Activated T-helper 1 cell treated with anti-CD3 and anti-CD28 coated beads, Interleukin-12 subunit alpha, Interleukin-12 subunit beta, Interleukin-2, Interleukin-4 antibody, amounts not matched to agents 30 ng/mL and 10 ng/mL and 1 ng/mL, durations not matched to agents 14 hours and 24 hours and 36 hours (primary cell): ENCODE measurements at regions not wholly inside any gene's neighbourhood (a gene's known extent, or its start where the extent isn't known, plus 50 kb on each side); places are given as distances from the start of the nearest gene placed in this dataset.
"Not testable (repeated sequence)": the region's sequence is repeated elsewhere in the genome, so short reads cannot be mapped to it uniquely, and the experiment has no call there.

ENCODE experiments used
- DNase-seq: peaks from one replicate; pipeline ENCODE4 v3.0.0; 2021; ENCODE audit warnings: low spot score
- H3K27ac Mint-ChIP-seq: one replicate; pipeline ENCODE4 v1.8.0; 2021; ENCODE audit warnings: mild to moderate bottlenecking, mixed read lengths
- H3K27me3 Mint-ChIP-seq: one replicate; pipeline ENCODE4 v1.8.0; 2022; ENCODE audit warnings: mild to moderate bottlenecking, moderate library complexity, mixed read lengths; ENCODE audit not compliant: insufficient read depth
- H3K36me3 Mint-ChIP-seq: one replicate; pipeline ENCODE4 v1.8.0; 2021; ENCODE audit warnings: low read depth, mixed read lengths
- H3K4me1 Mint-ChIP-seq: one replicate; pipeline ENCODE4 v1.8.0; 2021; ENCODE audit warnings: low read depth, mixed read lengths
- H3K4me3 Mint-ChIP-seq: one replicate; pipeline ENCODE4 v1.8.0; 2021; ENCODE audit warnings: mild to moderate bottlenecking, moderate library complexity, mixed read lengths
- H3K9me3 Mint-ChIP-seq: one replicate; pipeline ENCODE4 v1.8.0; 2021; ENCODE audit warnings: mixed read lengths
- intact Hi-C: fragments of 100-400 bp; cut with micrococcal nuclease; formaldehyde crosslinking; loops from one replicate; pipeline ENCODE4 v1.15.1; 2024

DNA sequence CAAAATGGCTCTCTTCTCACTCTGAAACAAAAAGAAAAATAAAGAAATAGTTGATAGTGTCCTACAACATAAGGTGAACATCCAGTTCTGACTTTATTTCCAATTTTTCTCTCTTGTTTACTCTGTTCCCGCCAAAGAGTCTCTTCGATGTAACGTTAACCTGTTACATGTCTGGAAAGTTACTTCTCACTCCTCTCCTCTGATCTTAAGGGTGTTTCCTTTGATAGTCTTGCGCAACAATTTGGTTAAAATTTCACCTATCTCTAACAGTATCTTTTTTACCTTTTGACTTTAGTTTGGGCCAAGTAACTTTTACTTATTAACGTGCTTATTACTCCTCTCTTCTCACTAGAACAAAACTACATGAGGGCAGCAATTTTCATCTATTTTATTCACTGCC lies 1450.2 kb downstream of the BRINP3 start:
- Mint-ChIP-seq H3K4me3 (no peak overlapping the region), H3K36me3 (no peaks in the 10 kb centered on the region), H3K27me3 (no peaks in the 10 kb centered on the region), H3K9me3 (peaks cover 15% of the 10 kb centered on the region), H3K27ac (no peak overlapping the region), H3K4me1 (no peaks in the 10 kb centered on the region)
- intact Hi-C loops: no loop called here
- no peak for DNase-seq

DNA sequence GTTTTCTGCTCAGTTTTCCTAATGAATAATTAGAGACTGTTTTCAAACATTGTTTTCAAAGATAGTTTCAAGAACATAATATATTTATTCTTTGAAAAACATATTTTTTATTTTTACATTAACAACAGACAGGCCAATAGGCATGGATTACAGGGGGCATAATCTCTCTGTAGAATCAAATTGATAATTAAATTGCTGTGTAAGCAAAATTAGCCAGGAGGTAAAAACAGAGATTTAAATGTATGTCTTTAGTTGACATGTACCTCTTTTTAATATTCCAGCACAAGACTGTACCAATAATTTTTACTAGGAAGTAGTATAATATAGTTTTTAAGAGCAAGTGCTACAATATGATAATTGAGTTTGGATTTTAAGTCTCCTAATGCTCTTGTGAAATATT lies 1444.5 kb downstream of the BRINP3 start:
- Mint-ChIP-seq H3K9me3 (peaks cover 6% of the 10 kb centered on the region), H3K27ac (no peak overlapping the region), H3K4me3 (no peak overlapping the region), H3K36me3 (no peaks in the 10 kb centered on the region), H3K4me1 (no peaks in the 10 kb centered on the region), H3K27me3 (no peaks in the 10 kb centered on the region)
- DNase-seq: no peak
- intact Hi-C loops: no loop called here

DNA sequence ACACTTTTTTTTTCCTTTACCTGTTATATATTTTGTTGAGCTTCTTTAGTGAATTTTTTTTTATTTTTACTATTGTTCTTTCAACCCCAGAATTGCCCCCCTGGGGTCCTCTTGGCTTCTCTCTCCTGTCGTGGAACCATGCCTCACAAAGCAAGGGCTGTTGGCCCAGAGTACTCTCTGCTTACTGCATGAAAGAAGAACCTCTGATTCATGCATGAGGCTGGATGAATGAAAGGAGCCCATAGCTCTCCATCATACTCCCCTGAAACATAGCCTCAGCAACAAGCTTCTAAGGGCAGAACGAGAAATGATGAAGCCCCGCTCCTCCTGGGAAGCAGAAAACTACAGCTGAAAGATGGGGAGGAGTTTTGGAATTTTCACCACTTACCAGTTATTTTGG lies 1441.0 kb downstream of the BRINP3 start:
- no peaks in the 10 kb centered on the region for H3K36me3 Mint-ChIP-seq
- H3K4me3 Mint-ChIP-seq: no peak overlapping the region
- H3K9me3 Mint-ChIP-seq: no peaks in the 10 kb centered on the region
- DNase-seq: no peak
- H3K27ac Mint-ChIP-seq: no peak overlapping the region
- H3K4me1 Mint-ChIP-seq: no peaks in the 10 kb centered on the region
- H3K27me3 Mint-ChIP-seq: no peaks in the 10 kb centered on the region
- intact Hi-C loops: no loop called here

DNA sequence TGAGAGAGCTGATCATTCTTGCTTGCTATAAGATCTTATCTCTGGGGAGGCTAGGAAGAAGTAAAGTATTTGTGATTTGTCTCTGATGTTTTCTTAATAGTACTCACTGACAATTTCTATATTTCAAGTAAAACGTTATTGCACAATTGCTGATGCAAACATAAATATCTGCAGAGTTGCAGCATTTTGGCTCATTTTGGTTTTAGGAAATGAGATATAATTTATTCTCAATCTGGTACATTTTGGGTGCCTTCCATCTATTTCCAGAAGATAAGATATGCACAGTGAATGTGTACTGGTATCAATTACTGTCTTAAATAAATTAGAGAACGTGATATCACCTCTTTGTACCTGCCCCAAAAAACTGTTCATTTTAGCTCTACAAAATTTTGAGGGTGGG lies 1431.5 kb downstream of the BRINP3 start:
- no peaks in the 10 kb centered on the region for H3K36me3 Mint-ChIP-seq
- DNase-seq: no peak
- no peak overlapping the region for H3K4me3 Mint-ChIP-seq
- H3K9me3 Mint-ChIP-seq: peaks cover 6% of the 10 kb centered on the region
- no peaks in the 10 kb centered on the region for H3K4me1 Mint-ChIP-seq
- no peak overlapping the region for H3K27ac Mint-ChIP-seq
- H3K27me3 Mint-ChIP-seq: no peaks in the 10 kb centered on the region
- intact Hi-C loops: no loop called here

DNA sequence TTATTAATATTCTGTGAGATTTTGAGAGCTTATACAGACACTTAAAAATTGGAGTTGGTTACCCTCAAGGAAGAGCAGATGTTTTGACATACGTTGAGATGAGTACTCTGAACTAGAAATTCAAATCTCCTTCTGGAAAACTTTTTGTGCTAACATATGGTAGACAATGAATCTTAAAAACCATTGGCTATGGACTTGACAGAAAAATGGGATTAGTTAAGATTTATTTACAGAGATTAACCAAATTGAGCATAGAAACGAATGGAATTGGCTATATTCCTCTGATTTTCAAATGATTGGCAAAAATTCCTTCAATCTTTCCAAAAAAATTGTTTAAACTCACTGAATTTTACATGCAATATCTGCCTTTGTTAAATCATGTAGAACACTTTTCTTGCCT lies 1392.9 kb downstream of the BRINP3 start:
- no peak overlapping the region for H3K4me3 Mint-ChIP-seq
- no peaks in the 10 kb centered on the region for H3K4me1 Mint-ChIP-seq
- no peaks in the 10 kb centered on the region for H3K36me3 Mint-ChIP-seq
- H3K9me3 Mint-ChIP-seq: no peaks in the 10 kb centered on the region
- intact Hi-C loops: no loop called here
- H3K27me3 Mint-ChIP-seq: no peaks in the 10 kb centered on the region
- DNase-seq: no peak
- no peak overlapping the region for H3K27ac Mint-ChIP-seq

DNA sequence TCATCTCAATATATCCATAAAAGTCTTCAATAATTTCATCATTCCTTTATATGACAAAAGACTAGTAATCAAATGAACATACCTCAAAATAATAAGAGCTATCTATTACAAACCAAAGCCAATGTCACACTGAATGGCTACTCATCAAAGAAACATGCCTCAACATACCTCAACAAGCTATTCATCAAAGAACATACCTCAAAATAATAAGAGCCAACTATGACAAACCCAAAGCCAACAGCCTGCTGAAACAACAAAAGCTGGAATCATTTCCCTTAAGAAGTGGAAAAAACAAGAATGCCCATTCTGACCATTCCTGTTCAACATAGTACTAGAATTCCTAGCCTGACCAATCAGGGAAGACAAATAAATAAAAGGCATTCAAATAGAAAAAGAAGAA lies 1373.7 kb downstream of the BRINP3 start:
- Mint-ChIP-seq H3K4me3 (no peak overlapping the region), H3K36me3 (no peaks in the 10 kb centered on the region), H3K4me1 (no peaks in the 10 kb centered on the region), H3K9me3 (no peaks in the 10 kb centered on the region), H3K27me3 (no peaks in the 10 kb centered on the region), H3K27ac (no peak overlapping the region)
- intact Hi-C loops: no loop called here
- DNase-seq: no peak

DNA sequence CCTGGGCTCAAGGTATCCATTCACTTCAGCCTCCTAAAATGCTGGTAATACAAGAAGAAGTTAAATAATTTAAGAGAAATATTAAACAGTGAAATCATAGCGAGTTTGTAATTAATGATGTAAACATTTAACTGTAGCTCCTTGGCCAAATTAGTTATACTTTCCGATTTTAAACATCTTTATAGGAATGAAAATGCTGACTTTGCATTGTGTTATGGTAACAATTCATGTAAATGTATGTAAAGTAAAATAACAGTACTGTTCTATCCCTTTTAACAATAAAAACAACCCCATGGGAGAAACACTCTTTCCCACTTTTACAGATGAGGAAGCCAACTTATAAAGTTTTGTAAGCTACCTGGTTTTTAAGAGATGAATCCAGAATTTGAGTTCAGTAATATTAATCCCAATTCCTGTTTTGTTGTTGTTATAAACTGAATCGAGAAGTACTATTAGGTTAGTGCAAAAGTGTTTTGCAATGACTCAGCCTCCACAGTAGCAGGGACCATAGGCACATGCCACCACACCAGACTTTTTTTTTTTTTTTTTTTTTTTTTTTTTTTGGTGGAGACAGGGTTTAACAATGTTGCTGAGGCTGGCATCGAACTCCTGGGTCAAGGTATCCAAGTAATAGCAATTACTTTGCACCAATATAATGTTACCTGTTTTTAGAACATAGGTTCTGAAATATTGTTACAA lies 1360.4 kb downstream of the BRINP3 start:
- no peaks in the 10 kb centered on the region for H3K9me3 Mint-ChIP-seq
- H3K27ac Mint-ChIP-seq: no peak overlapping the region
- H3K4me1 Mint-ChIP-seq: no peaks in the 10 kb centered on the region
- H3K36me3 Mint-ChIP-seq: no peaks in the 10 kb centered on the region
- intact Hi-C loops: no loop called here
- no peak overlapping the region for H3K4me3 Mint-ChIP-seq
- no peak for DNase-seq
- no peaks in the 10 kb centered on the region for H3K27me3 Mint-ChIP-seq

DNA sequence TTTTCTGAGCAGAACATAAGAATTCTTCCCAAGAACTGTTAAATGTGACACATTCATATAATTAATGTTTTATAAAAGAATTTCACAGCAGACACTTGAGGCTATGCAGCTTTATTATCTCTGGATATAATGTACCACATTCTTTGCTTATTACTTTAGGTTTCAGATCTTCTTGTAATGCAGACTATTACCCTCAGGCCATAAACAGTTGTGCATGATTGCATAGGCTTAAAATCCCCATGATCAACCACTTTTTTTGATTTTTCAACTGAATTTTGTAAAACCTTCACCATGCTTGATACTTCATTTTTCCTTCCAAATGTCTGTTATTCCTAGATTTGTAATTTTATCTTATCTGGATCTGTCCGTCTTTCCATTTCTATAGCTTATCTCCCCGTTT lies 1355.7 kb downstream of the BRINP3 start:
- H3K4me1 Mint-ChIP-seq: no peaks in the 10 kb centered on the region
- H3K4me3 Mint-ChIP-seq: no peak overlapping the region
- no peak overlapping the region for H3K27ac Mint-ChIP-seq
- no peaks in the 10 kb centered on the region for H3K36me3 Mint-ChIP-seq
- H3K9me3 Mint-ChIP-seq: peaks cover 4% of the 10 kb centered on the region
- H3K27me3 Mint-ChIP-seq: no peaks in the 10 kb centered on the region
- no peak for DNase-seq
- intact Hi-C loops: no loop called here

DNA sequence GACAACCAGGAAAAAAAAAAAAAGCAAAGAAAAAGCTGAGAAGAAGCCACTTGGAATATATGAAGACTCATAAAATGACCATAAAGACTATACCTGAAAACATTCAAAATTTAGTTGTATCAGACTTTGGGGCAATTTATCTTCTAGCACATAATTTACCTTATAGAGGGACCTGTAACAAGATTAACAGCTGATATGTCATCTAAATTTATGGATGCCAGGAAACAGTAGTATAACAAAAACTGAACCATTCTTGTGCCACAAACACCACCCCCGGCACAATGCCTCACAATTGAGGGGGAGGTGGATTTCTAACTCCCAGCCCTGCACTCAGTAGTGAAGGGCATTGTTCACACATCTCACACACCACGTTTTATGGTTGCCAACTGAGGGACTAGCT lies 1352.0 kb downstream of the BRINP3 start:
- Mint-ChIP-seq H3K27me3 (no peaks in the 10 kb centered on the region), H3K9me3 (peaks cover 4% of the 10 kb centered on the region), H3K4me3 (no peak overlapping the region), H3K4me1 (no peaks in the 10 kb centered on the region), H3K36me3 (no peaks in the 10 kb centered on the region), H3K27ac (no peak overlapping the region)
- DNase-seq: no peak
- intact Hi-C loops: no loop called here

DNA sequence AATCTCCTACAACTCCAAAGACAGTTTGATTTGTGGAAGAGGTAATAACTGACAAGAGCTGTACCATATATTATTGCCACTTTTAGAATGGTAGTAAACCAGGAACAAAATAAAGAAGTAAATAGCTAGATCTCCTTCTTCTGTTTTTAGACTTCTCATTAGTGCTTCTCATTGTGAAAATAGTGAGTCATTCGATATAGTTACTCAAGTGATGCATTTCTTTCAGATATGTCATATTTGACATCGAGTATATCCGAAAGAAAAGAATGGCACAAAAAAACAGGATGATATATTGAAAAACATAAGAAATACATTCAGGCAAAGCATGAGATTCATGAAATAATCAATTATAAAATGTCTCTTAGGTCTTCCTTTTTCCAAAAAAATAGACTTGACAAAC lies 1346.1 kb downstream of the BRINP3 start:
- intact Hi-C loops: no loop called here
- no peaks in the 10 kb centered on the region for H3K27me3 Mint-ChIP-seq
- H3K4me1 Mint-ChIP-seq: no peaks in the 10 kb centered on the region
- peaks cover 4% of the 10 kb centered on the region for H3K9me3 Mint-ChIP-seq
- no peak overlapping the region for H3K27ac Mint-ChIP-seq
- DNase-seq: no peak
- H3K4me3 Mint-ChIP-seq: no peak overlapping the region
- H3K36me3 Mint-ChIP-seq: no peaks in the 10 kb centered on the region

DNA sequence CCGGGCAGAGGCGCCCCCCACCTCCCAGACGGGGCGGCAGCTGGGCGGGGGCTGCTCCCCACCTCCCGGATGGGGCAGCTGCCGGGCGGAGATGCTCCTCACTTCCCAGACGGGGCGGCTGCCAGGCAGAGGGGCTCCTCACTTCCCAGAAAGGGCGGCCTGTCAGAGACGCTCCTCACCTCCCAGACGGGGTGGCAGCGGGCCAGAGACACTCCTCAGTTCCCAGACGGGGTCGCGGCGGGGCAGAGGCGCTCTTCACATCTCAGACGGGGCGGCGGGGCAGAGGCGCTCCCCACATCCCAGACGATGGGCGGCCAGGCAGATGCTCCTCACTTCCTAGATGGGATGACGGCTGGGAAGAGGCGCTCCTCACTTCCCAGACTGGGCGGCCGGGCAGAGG lies 1337.9 kb downstream of the BRINP3 start:
- H3K4me1 Mint-ChIP-seq, H3K4me3 Mint-ChIP-seq, intact Hi-C loops, DNase-seq, H3K27me3 Mint-ChIP-seq, H3K27ac Mint-ChIP-seq, H3K9me3 Mint-ChIP-seq, H3K36me3 Mint-ChIP-seq: not testable (repeated sequence)

DNA sequence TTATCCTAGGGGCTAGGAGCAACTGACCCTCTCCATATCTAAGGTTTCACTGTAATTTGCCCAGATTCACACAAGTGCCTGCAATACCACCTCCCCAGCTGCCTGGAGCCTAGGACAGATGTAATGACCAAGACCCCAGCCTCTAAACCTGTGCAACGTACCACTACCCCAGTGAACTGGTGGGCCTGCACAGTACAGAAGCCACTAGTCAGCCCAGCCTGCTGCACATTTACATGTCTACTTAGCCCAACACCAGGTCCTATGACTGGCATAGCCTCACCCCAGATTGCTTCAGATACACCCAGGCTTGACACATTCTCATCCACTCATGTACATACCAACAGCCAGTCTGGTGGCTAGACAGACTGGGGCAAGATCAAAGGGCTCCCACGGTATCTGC lies 1336.6 kb downstream of the BRINP3 start:
- Mint-ChIP-seq H3K4me3 (no peak overlapping the region), H3K27ac (no peak overlapping the region), H3K36me3 (no peaks in the 10 kb centered on the region), H3K9me3 (peaks cover 3% of the 10 kb centered on the region), H3K27me3 (no peaks in the 10 kb centered on the region), H3K4me1 (no peaks in the 10 kb centered on the region)
- intact Hi-C loops: no loop called here
- DNase-seq: no peak

DNA sequence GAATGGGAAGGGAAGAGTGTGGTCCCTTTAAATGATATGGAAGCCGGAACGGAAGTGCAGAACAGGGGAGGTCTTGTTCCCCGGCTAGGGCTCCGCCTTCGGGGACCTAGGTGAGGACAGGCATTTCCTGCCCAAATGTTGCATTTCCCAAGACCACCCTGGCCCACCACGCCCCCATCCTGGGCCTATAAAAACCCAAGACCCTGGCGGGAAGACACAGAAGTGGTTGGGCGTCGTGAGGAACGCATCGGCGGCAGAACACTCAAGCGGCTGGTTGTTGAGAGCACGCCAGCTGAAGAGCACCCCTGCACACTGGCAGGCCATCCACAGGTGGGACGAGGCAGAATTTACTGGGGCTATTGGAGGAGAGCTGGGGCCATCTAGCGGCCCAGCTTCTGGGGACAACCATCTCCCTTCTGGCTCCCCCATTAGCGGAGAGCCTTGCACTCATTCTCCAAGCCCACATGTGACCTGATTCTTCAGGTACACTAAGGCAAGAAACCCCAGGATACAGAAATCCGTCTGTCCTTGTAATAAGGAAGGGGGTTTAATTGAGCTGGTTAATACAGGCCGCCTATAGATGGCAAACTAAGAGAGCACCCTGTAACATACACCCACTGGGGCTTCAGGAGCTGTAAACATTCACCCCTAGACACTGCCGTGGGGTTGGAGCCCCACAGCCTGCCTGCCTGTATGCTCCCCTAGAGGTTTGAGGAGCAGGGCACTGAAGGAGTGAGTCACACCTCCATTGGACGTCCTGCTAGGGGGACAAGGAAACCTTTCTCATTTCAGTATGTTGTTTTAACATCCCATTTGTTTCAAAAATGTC lies 1327.9 kb downstream of the BRINP3 start:
- no peaks in the 10 kb centered on the region for H3K4me1 Mint-ChIP-seq
- intact Hi-C loops: no loop called here

More for the DNA sequence above, 1327.9 kb downstream of the BRINP3 start:
- DNase-seq: no peak
- no peaks in the 10 kb centered on the region for H3K36me3 Mint-ChIP-seq
- no peak overlapping the region for H3K4me3 Mint-ChIP-seq
- no peak overlapping the region for H3K27ac Mint-ChIP-seq
- no peaks in the 10 kb centered on the region for H3K27me3 Mint-ChIP-seq
- H3K9me3 Mint-ChIP-seq: no peaks in the 10 kb centered on the region
